Stimulated activated CD4-positive, alpha-beta T cell treated with anti-CD3 and anti-CD28 coated beads, Interleukin-2, amount 100 ng/mL, for 48 hours (primary cell): ENCODE measurements at regions not wholly inside any gene's neighbourhood (a gene's known extent, or its start where the extent isn't known, plus 50 kb on each side); places are given as distances from the start of the nearest gene placed in this dataset.

Experiments used
- DNase-seq, 2 donors: peaks; one replicate each; pipeline ENCODE4 v3.0.0-alpha.2; 2020

DNA sequence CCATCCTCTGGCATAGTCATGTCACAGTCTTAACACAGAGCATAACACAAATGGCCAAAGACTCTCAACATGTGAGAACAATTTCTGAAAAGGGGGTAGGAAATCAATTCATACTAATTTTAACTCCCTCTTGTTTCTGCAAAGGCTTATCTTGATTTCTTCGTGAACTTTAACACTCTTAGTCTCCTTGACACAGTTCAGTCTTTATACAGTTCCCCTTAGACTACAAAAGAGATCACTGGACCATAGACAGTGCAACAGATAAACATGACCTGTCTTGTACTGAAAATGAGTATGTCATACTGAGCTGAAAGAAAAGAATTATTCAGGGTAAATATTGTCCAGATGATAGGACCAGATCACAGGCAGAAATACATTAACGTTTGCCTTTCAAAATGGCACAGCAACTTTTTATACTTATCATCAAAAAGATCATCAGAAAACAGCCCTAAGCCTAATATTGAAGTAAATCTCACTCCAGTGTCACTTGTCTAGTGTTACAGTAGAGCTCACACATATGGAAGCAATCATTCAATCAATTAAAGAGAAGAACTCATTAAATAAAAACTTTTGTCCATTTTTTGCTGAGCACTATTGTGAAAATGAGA is 56.4 kb upstream of the VRK2 start:
- DNase-seq = no peak
